ENCODE measurements at regions not wholly inside any gene's neighbourhood (a gene's known extent, or its start where the extent isn't known, plus 50 kb on each side); places are given as distances from the start of the nearest gene placed in this dataset.

DNA sequence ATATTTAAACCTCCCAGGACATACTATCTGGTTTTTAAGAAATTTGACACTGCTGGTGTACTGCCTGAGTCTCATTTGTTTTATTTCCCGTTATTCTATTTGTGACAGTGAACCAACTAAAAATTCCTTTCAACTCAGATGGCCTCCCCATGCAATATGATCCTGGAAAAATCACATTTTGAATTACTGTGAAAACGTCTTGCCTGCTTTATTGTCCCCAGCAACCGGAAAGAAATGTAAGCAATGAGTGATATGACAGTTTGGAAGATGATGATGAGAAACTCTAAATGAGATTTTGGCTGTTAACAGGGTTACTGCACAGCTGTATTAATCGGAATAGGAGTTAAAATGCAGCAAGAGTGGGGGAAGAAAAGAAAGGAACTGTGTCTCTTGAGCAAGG is 590.7 kb upstream of the CDH5 start:
- TF ChIP-seq, protein P1, sequence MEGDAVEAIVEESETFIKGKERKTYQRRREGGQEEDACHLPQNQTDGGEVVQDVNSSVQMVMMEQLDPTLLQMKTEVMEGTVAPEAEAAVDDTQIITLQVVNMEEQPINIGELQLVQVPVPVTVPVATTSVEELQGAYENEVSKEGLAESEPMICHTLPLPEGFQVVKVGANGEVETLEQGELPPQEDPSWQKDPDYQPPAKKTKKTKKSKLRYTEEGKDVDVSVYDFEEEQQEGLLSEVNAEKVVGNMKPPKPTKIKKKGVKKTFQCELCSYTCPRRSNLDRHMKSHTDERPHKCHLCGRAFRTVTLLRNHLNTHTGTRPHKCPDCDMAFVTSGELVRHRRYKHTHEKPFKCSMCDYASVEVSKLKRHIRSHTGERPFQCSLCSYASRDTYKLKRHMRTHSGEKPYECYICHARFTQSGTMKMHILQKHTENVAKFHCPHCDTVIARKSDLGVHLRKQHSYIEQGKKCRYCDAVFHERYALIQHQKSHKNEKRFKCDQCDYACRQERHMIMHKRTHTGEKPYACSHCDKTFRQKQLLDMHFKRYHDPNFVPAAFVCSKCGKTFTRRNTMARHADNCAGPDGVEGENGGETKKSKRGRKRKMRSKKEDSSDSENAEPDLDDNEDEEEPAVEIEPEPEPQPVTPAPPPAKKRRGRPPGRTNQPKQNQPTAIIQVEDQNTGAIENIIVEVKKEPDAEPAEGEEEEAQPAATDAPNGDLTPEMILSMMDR (IDR thresholded peaks at IDR 0.05; ENCODE audit: low read length, missing control alignments), result no peak
- DNase-seq (ENCODE audit: low read depth), result no peak
- no peak overlapping the region for H3K4me3 ChIP-seq (replicated peaks; ENCODE audit: low read depth, low read length)

DNA sequence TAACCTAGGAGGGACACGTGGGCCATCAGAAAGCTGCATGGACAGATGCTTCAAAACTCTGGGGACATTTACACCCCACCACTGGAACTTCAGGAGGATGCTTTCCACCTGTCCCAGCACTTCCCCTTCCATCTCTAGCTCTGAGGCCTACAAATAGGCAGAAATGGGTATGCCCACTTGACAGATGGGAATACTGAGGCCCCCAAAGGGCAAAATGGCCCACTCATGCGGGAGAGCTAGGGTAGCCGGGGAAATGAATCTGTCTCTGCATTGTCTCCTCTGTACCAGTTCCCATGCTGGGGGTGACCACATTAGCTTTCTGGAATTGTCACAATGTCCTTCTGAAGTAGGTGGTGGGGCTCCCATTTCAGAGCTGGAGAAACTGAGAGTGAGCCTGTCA is 592.1 kb upstream of the CDH5 start:
- TF ChIP-seq, protein P1 (IDR thresholded peaks at IDR 0.05; ENCODE audit: low read length, missing control alignments), result no peak
- H3K4me3 ChIP-seq (replicated peaks; ENCODE audit: low read depth, low read length), result no peak overlapping the region
- DNase-seq (ENCODE audit: low read depth), result no peak

DNA sequence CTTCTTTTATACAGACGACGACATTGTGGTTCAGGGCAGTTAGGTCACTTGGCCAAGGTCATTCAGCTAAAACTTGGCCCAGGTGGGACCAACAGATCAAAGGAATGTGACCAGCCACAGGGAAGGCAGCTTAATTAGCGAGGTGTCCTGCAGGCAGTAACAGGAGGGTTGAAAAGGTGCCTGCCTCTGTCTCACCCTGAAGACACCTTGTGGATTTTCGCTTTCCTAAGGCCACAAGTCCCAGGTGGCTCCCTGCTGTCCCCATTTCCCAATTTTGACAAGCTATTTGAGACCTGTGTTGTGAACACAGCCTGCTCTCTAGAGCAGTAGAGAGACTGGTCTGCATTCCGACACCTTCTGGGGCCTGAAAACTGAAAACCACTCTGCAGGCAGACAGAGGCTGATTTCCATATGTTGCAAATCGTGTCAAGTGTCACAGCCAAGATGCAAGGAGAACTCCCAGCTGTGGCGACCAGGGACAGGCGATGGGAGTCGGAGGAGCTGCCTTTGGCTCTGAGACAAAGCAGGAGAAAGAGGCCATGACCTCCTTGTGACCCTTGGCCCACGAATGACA is 593.1 kb upstream of the CDH5 start:
- no peak overlapping the region for H3K4me3 ChIP-seq (replicated peaks; ENCODE audit: low read depth, low read length)
- DNase-seq (ENCODE audit: low read depth), result no peak
- TF ChIP-seq, protein P1 (IDR thresholded peaks at IDR 0.05; ENCODE audit: low read length, missing control alignments), result no peak

DNA sequence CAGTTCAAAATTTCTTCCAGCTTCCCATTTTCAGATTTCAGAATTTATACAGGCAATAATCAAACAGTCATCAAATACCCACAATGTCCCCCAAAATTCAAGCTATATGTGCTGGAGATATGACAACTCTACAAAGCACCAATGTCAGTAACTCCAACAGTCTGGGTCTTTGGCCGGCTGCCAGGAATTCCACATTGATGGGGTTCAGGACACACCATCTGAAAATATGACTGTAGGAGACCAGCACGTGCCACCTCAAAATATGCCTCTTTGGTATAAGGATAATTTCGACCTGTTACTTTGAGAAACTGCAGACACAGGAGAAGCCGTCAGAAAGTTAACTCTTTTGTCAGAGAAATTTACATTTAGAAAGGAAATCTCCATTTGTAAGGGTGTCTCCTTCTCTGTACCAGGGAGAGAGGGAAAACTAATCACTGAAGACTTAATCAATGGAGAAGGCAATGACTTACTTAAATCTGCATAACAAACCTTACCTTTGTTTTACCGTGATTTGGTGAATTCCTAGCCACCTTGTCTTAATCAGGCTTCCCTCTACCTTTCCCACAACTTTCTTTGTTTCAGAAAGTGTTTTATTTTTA is 594.3 kb upstream of the CDH5 start:
- H3K4me3 ChIP-seq (replicated peaks; ENCODE audit: low read depth, low read length), result no peak overlapping the region
- TF ChIP-seq, protein P1 (IDR thresholded peaks at IDR 0.05; ENCODE audit: low read length, missing control alignments), result no peak
- DNase-seq (ENCODE audit: low read depth), result no peak

DNA sequence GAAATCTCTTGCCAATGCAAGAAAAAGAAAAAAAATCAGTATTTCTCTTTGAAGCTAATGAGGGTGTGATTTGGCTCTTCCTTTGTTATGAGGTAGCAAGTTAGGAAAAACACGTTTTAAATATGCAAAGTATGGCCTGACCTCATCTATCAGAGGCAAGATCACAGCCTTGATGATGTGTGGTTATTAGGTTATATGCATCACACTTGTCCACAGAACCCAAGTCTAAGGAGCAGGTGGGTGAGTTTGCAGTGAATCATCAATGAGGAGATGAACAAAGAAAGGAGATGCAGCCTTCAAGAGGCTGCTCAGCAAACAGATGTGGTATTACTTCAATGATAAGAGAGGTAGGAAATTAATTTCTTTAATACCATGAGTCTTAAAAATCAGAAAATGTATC is 594.8 kb upstream of the CDH5 start:
- DNase-seq (ENCODE audit: low read depth), result no peak
- TF ChIP-seq, protein P1 (IDR thresholded peaks at IDR 0.05; ENCODE audit: low read length, missing control alignments), result no peak
- no peak overlapping the region for H3K4me3 ChIP-seq (replicated peaks; ENCODE audit: low read depth, low read length)

DNA sequence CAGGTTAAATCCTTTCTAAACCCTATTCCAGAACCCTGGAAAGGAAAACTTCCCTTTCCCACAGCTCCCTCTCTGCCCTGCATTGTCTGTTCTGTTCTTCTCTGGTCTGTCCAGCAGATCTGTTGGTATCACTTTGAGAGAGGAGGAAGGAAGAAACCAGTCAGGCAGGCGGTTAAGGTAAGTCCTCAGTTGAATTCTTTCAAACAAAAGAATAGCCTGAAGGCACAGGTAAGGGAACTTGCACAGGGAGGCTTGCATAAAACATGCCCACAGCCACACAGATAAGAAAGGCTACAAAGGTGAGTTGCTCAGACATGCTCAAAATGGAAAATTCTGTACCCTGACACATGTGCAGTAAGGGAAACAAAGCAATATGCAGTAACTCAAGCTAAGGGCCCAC is 595.7 kb upstream of the CDH5 start:
- no peak for DNase-seq (ENCODE audit: low read depth)
- TF ChIP-seq, protein P1 (IDR thresholded peaks at IDR 0.05; ENCODE audit: low read length, missing control alignments), result no peak
- H3K4me3 ChIP-seq (replicated peaks; ENCODE audit: low read depth, low read length), result no peak overlapping the region
